Naive thymus-derived CD4-positive, alpha-beta T cell (primary cell): ENCODE measurements at regions not wholly inside any gene's neighbourhood (a gene's known extent, or its start where the extent isn't known, plus 50 kb on each side); places are given as distances from the start of the nearest gene placed in this dataset.

ENCODE experiments used
- ATAC-seq: fragments of 150-1000 bp; cut with Tn5 transposase; 2 replicates; pipeline ENCODE4 v1.10.0; 2021; ENCODE audit warnings: mild to moderate bottlenecking, moderate library complexity
- CTCF ChIA-PET: fragments of 350-600 bp; sonication (Branson Sonifier 250); formaldehyde crosslinking; loops from one replicate; lab custom pipeline; 2021; ENCODE audit warnings: antibody characterized with exemption; lab: Charles Lee
- POLR2A ChIA-PET: fragments of 350-600 bp; sonication (Branson Sonifier 250); formaldehyde crosslinking; loops from one replicate; lab custom pipeline; 2021; ENCODE audit warnings: antibody characterized with exemption, inconsistent platforms; lab: Charles Lee
- DNase-seq, 9 donors: peaks; one replicate each; pipeline versions ENCODE4 v3.0.0 to v3.0.0-alpha.2; 2020 to 2022; ENCODE audit warnings: mixed read lengths in 1 of 9
- H3K27ac ChIP-seq: one replicate; pipeline ENCODE4 v1.7.0; 2013; ENCODE audit warnings: mild to moderate bottlenecking, low read depth, low read length, moderate library complexity
- H3K27me3 ChIP-seq, 2 donors: one replicate each; pipeline ENCODE4 v1.7.0; 2013; ENCODE audit warnings: low read length in 2 of 2, mild to moderate bottlenecking in 2 of 2, moderate library complexity in 2 of 2; ENCODE audit not compliant: control insufficient read depth in 2 of 2, insufficient read depth in 2 of 2
- H3K36me3 ChIP-seq, 3 experiments: 1 replicate in 2 of 3; 2 replicates in 1 of 3; pipeline ENCODE4 v1.7.0; 2013; ENCODE audit warnings: low read length in 3 of 3, mild to moderate bottlenecking in 3 of 3, moderate library complexity in 1 of 3; ENCODE audit not compliant: insufficient read depth in 3 of 3, control insufficient read depth in 2 of 3
- H3K4me1 ChIP-seq, 2 donors: one replicate each; pipeline ENCODE4 v1.7.0; 2013; ENCODE audit warnings: low read length in 2 of 2, mild to moderate bottlenecking in 2 of 2, moderate library complexity in 1 of 2; ENCODE audit not compliant: control insufficient read depth in 2 of 2, insufficient read depth in 2 of 2
- H3K4me3 ChIP-seq: 2 replicates; pipeline ENCODE4 v1.7.0; 2013; ENCODE audit warnings: mild to moderate bottlenecking, low read length
- H3K9me3 ChIP-seq, 3 experiments: 1 replicate in 2 of 3; 2 replicates in 1 of 3; pipeline ENCODE4 v1.7.0; 2013; ENCODE audit warnings: low read length in 3 of 3; ENCODE audit not compliant: control insufficient read depth in 2 of 3
- H3K27ac Mint-ChIP-seq, 9 donors: one replicate each; pipeline ENCODE4 v1.8.0; 2020 to 2022; ENCODE audit warnings: mixed read lengths in 9 of 9, mild to moderate bottlenecking in 8 of 9, moderate library complexity in 5 of 9, inconsistent platforms in 2 of 9
- H3K27me3 Mint-ChIP-seq, 5 donors: one replicate each; pipeline ENCODE4 v1.8.0; 2021 to 2022; ENCODE audit warnings: mixed read lengths in 5 of 5, mild to moderate bottlenecking in 1 of 5
- H3K36me3 Mint-ChIP-seq, 5 donors: one replicate each; pipeline ENCODE4 v1.8.0; 2020 to 2022; ENCODE audit warnings: mixed read lengths in 5 of 5, mild to moderate bottlenecking in 3 of 5, inconsistent platforms in 1 of 5
- H3K4me1 Mint-ChIP-seq, 7 donors: one replicate each; pipeline ENCODE4 v1.8.0; 2020 to 2022; ENCODE audit warnings: mixed read lengths in 7 of 7, mild to moderate bottlenecking in 3 of 7, inconsistent platforms in 1 of 7
- H3K4me3 Mint-ChIP-seq, 10 donors: one replicate each; pipeline ENCODE4 v1.8.0; 2020 to 2022; ENCODE audit warnings: mild to moderate bottlenecking in 10 of 10, mixed read lengths in 10 of 10, moderate library complexity in 6 of 10, inconsistent platforms in 2 of 10
- H3K9me3 Mint-ChIP-seq, 11 donors: one replicate each; pipeline ENCODE4 v1.8.0; 2020 to 2022; ENCODE audit warnings: mixed read lengths in 11 of 11, mild to moderate bottlenecking in 4 of 11, inconsistent platforms in 1 of 11, moderate library complexity in 1 of 11
- intact Hi-C, 2 donors: fragments of 100-400 bp; cut with micrococcal nuclease; formaldehyde crosslinking; loops; one replicate each; pipeline ENCODE4 v1.15.1; 2023

DNA sequence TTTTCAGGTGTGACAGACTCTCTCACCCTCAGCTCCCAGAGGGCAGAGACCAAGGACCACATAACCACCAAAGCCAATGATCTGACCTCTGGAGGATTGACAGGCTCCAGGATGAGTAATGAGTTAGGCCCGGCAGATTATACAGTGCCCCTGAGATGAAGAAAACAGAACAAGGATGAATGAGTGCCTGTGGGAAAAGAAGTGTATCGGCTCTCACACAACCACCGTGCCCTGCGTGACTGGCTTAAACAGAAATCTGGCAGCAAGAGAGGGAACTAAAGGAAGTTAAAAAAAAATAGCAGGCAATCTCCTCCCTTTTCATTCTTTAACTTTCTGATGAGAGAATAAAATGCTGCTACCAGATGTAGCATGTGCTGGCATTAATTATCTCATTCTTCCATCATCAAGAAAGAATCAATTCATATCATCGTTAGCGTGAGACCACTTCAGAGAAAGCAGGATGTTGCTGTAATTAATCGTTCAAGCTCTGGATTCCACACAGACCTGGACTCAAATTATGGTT is 227.5 kb upstream of the COL8A1 start:
- H3K4me1 Mint-ChIP-seq: no peaks in the 10 kb centered on the region
- peaks cover 0 to 12% (median 0%) of the 10 kb centered on the region in 11 donors for H3K9me3 Mint-ChIP-seq
- DNase-seq (no peak), ATAC-seq (no peak)
- H3K36me3 Mint-ChIP-seq: no peaks in the 10 kb centered on the region
- intact Hi-C loops: no loop called here
- ChIA-PET POLR2A (no interaction called here), CTCF (no interaction called here)
- Histone ChIP-seq H3K4me3 (no peak overlapping the region), H3K9me3 (no peaks in the 10 kb centered on the region), H3K27ac (no peak overlapping the region), H3K4me1 (no peaks in the 10 kb centered on the region), H3K36me3 (no peaks in the 10 kb centered on the region), H3K27me3 (no peaks in the 10 kb centered on the region)
- H3K4me3 Mint-ChIP-seq: no peak overlapping the region
- H3K27me3 Mint-ChIP-seq: peaks cover 0 to 9% (median 0%) of the 10 kb centered on the region in 5 donors
- no peak overlapping the region for H3K27ac Mint-ChIP-seq

DNA sequence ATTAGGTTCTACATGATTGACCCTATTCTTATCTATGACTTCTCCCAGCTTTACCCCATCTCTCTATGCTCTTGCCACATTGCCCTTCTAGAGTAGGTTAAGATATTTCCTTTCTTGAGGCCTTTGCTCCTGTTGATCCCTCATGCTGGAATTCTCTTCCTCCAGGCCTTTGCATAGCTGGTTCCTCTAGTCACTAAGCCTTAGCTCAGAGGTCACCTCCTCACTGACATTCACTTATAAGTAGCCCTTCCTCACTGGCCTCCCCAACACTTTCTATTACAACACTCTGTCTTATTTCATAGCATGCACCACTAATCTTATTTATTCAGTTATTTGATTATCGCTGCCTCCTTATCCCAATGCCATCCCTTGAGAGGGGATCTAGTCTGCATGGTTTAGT is 228.4 kb upstream of the COL8A1 start:
- no peaks in the 10 kb centered on the region for H3K4me1 Mint-ChIP-seq
- Histone ChIP-seq H3K9me3 (no peaks in the 10 kb centered on the region), H3K36me3 (no peaks in the 10 kb centered on the region), H3K27me3 (no peaks in the 10 kb centered on the region), H3K27ac (no peak overlapping the region), H3K4me1 (no peaks in the 10 kb centered on the region), H3K4me3 (no peak overlapping the region)
- POLR2A ChIA-PET: no interaction called here
- no peak for ATAC-seq
- no peak overlapping the region for H3K27ac Mint-ChIP-seq
- H3K27me3 Mint-ChIP-seq: peaks cover 0 to 9% (median 0%) of the 10 kb centered on the region in 5 donors
- no peak for DNase-seq
- peaks cover 0 to 12% (median 0%) of the 10 kb centered on the region in 11 donors for H3K9me3 Mint-ChIP-seq
- H3K36me3 Mint-ChIP-seq: no peaks in the 10 kb centered on the region
- no peak overlapping the region for H3K4me3 Mint-ChIP-seq
- intact Hi-C loops: no loop called here
- CTCF ChIA-PET: no interaction called here

DNA sequence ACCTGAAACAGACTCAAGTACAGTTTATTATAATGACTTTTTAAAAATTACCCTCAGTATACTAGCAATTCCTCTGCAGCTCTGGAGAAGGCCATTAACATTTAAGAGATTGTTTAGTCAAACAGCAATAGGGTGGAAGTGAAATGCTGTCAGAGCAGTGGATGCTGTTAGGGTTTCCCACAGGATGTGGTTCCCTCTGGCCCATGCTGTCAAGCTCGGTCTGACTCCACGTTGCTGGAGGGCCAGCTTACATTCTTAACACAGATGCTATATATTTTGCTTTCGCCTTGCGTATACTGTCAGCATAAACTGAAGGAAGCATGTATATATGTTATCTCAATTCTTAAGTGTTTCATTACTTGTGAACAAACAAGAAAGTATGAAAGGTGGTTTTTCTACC is 231.1 kb upstream of the COL8A1 start:
- ChIA-PET CTCF (no interaction called here), POLR2A (no interaction called here)
- Mint-ChIP-seq H3K4me3 (no peak overlapping the region), H3K27ac (no peak overlapping the region), H3K27me3 (peaks cover 0 to 9% (median 0%) of the 10 kb centered on the region in 5 donors), H3K4me1 (no peaks in the 10 kb centered on the region), H3K9me3 (peaks cover 0 to 12% (median 1%) of the 10 kb centered on the region in 11 donors), H3K36me3 (no peaks in the 10 kb centered on the region)
- no peak overlapping the region for H3K4me3 ChIP-seq
- no peaks in the 10 kb centered on the region for H3K36me3 ChIP-seq
- H3K9me3 ChIP-seq: no peaks in the 10 kb centered on the region
- no peaks in the 10 kb centered on the region for H3K27me3 ChIP-seq
- DNase-seq: no peak
- ATAC-seq: no peak
- no peak overlapping the region for H3K27ac ChIP-seq
- no peaks in the 10 kb centered on the region for H3K4me1 ChIP-seq
- intact Hi-C loops: no loop called here

DNA sequence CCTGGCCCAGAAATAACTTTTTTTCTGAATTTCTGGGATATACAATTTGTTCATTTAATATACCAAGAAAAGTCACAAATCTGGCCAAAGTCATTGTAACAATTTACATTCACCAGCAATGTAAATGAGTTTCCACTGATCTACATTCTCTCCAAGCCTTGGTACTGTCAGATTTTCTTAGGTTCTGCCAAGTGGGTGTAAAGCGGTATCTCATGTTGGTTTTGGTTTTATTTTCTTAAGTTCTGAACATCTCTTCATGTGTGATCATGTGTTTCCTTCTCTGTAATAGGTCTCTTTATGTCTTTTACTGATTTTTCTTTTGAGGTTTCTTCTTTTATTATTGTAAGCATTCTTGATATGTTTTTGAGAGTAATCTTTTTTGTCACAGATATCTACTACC is 235.6 kb upstream of the COL8A1 start:
- ATAC-seq: no peak
- no peak for DNase-seq
- ChIA-PET CTCF (no interaction called here), POLR2A (no interaction called here)
- H3K4me3 Mint-ChIP-seq: no peak overlapping the region
- peaks cover 3 to 20% (median 13%) of the 10 kb centered on the region in 11 donors for H3K9me3 Mint-ChIP-seq
- intact Hi-C loops: no loop called here
- no peaks in the 10 kb centered on the region for H3K4me1 Mint-ChIP-seq
- H3K36me3 ChIP-seq: no peaks in the 10 kb centered on the region
- no peaks in the 10 kb centered on the region for H3K9me3 ChIP-seq
- no peaks in the 10 kb centered on the region for H3K4me1 ChIP-seq
- H3K27me3 ChIP-seq: no peaks in the 10 kb centered on the region
- H3K27ac Mint-ChIP-seq: no peak overlapping the region
- peaks cover 0 to 5% (median 0%) of the 10 kb centered on the region in 5 donors for H3K27me3 Mint-ChIP-seq
- no peak overlapping the region for H3K4me3 ChIP-seq
- no peak overlapping the region for H3K27ac ChIP-seq
- H3K36me3 Mint-ChIP-seq: no peaks in the 10 kb centered on the region

DNA sequence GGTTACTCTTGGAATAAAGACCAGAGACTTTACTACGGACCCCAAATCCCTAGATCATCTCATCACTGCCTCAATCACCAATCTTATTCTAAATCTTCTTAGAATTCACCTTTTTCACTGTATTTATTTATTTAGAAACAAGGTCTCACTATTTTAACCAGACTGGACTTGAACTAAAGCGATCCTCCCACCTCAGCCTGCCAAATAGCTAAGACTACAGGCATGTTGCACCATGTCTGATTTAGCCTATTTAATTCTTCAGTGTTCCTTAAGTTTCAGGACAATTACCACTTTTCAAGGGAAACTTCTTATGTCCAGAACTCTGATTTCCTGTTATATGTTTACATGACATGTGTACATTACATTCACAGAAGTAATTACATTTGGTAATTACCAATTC is 238.0 kb upstream of the COL8A1 start:
- Histone ChIP-seq H3K4me3 (no peak overlapping the region), H3K36me3 (no peaks in the 10 kb centered on the region), H3K4me1 (no peaks in the 10 kb centered on the region), H3K27ac (no peak overlapping the region), H3K27me3 (no peaks in the 10 kb centered on the region), H3K9me3 (no peaks in the 10 kb centered on the region)
- Mint-ChIP-seq H3K4me1 (no peaks in the 10 kb centered on the region), H3K27ac (no peak overlapping the region), H3K36me3 (no peaks in the 10 kb centered on the region), H3K27me3 (no peaks in the 10 kb centered on the region), H3K4me3 (no peak overlapping the region), H3K9me3 (peaks cover 5 to 27% (median 15%) of the 10 kb centered on the region in 11 donors)
- POLR2A ChIA-PET: no interaction called here
- CTCF ChIA-PET: no interaction called here
- ATAC-seq (no peak), DNase-seq (no peak)
- intact Hi-C loops: no loop called here

DNA sequence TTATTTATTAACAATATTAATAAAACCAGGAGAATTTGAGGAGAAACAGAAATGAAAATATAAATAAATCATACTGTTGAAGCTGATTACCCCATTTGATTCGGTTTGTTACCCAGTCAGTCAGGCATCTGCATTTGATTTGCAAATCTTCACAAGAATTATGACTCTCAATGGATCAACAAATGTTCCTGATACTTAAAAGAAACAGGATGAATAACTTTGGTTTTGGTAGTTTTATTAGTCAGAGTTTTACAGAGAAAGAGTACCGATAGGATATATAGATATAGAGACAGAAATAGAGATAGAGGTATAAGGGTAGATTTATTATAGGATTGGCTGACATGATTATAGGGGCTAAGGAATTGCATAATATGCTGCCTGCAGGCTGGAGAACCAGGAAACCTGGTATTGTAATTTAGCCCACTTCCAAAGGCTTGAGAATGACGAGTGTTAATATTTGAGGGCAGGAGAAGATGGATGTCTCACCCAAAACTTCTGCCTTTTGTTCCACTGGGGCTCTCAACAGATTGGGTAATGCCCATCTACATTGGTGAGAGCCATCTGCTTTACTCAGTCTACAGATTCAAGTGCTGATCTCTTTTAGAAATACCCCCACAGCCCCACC is 241.6 kb upstream of the COL8A1 start:
- H3K4me1 Mint-ChIP-seq: no peaks in the 10 kb centered on the region
- intact Hi-C loops: no loop called here
- Histone ChIP-seq H3K36me3 (no peaks in the 10 kb centered on the region), H3K4me1 (no peaks in the 10 kb centered on the region), H3K27me3 (no peaks in the 10 kb centered on the region), H3K9me3 (no peaks in the 10 kb centered on the region), H3K27ac (no peak overlapping the region), H3K4me3 (no peak overlapping the region)
- no peak overlapping the region for H3K4me3 Mint-ChIP-seq
- H3K27me3 Mint-ChIP-seq: peaks cover 0 to 4% (median 0%) of the 10 kb centered on the region in 5 donors
- ATAC-seq: no peak
- CTCF ChIA-PET: no interaction called here
- DNase-seq: no peak
- H3K9me3 Mint-ChIP-seq: peaks cover 5 to 27% (median 16%) of the 10 kb centered on the region in 11 donors
- H3K36me3 Mint-ChIP-seq: no peaks in the 10 kb centered on the region
- POLR2A ChIA-PET: no interaction called here
- no peak overlapping the region for H3K27ac Mint-ChIP-seq
